Erythroblast (primary cell): ENCODE measurements at regions not wholly inside any gene's neighbourhood (a gene's known extent, or its start where the extent isn't known, plus 50 kb on each side); places are given as distances from the start of the nearest gene placed in this dataset.

Experiments
- GATA1 ChIP-seq: IDR thresholded peaks from 2 replicates; pipeline ENCODE4 v1.6.1; 2011; ENCODE audit warnings: low read depth, mild to moderate bottlenecking, control low read depth, low read length, moderate library complexity
- POLR2A ChIP-seq: IDR thresholded peaks from 2 replicates; pipeline ENCODE4 v1.6.1; 2011; ENCODE audit warnings: mild to moderate bottlenecking, low read length

- TF ChIP-seq POLR2A (no peak), GATA1 (no peak)
These were observed 56.0 kb upstream of the PIK3CG start for GRCh38 chr7:106808967-106809635.
